Neural cell (in vitro differentiated cells): ENCODE measurements at regions not wholly inside any gene's neighbourhood (a gene's known extent, or its start where the extent isn't known, plus 50 kb on each side); places are given as distances from the start of the nearest gene placed in this dataset.

ENCODE experiments used
- H2AFZ ChIP-seq: fragments of 200-600, 300-800 bp; sonication (generic), shearing (Covaris generic); 2 replicates; pipeline ENCODE4 v1.6.0; 2014; ENCODE audit warnings: low read depth, mild to moderate bottlenecking, antibody characterized with exemption, low read length, moderate library complexity
- H3F3A ChIP-seq: fragments of 200-600 bp; shearing (Covaris generic); 2 replicates; pipeline ENCODE4 v1.6.1; 2016; ENCODE audit warnings: mild to moderate bottlenecking, moderate library complexity, mixed read lengths, antibody characterized with exemption, low read length; ENCODE audit not compliant: insufficient read depth, poor library complexity, severe bottlenecking
- H3K27ac ChIP-seq: fragments of 200-600, 300-800 bp; sonication (generic), shearing (Covaris generic); 2 replicates; pipeline ENCODE4 v1.5.1; 2014; ENCODE audit warnings: mild to moderate bottlenecking, low read length, moderate library complexity
- H3K27me3 ChIP-seq: fragments of 300-800, 200-600 bp; sonication (generic), shearing (Covaris generic); 2 replicates; pipeline ENCODE4 v1.6.0; 2014; ENCODE audit warnings: mild to moderate bottlenecking, low read depth, low read length, moderate library complexity; ENCODE audit not compliant: insufficient read depth
- H3K36me3 ChIP-seq: fragments of 300-800, 200-600 bp; sonication (generic), shearing (Covaris generic); 2 replicates; pipeline ENCODE4 v1.5.1; 2014; ENCODE audit warnings: mild to moderate bottlenecking, antibody characterized with exemption, low read length, moderate library complexity; ENCODE audit not compliant: insufficient read depth
- H3K4me2 ChIP-seq: fragments of 300-800, 200-600 bp; sonication (generic), shearing (Covaris generic); 2 replicates; pipeline ENCODE4 v1.6.0; 2014; ENCODE audit warnings: mild to moderate bottlenecking, low read length
- H3K4me3 ChIP-seq: fragments of 300-800, 200-600 bp; sonication (generic), shearing (Covaris generic); 2 replicates; pipeline ENCODE4 v1.5.1; 2014; ENCODE audit warnings: mild to moderate bottlenecking, low read length, moderate library complexity
- H3K79me2 ChIP-seq: fragments of 200-600 bp; shearing (Covaris generic); replicated peaks from 2 replicates; pipeline ENCODE4 v1.6.0; 2014; ENCODE audit warnings: mild to moderate bottlenecking, low read length, moderate library complexity; ENCODE audit not compliant: insufficient read depth
- H3K9ac ChIP-seq: fragments of 300-800, 200-600 bp; sonication (generic), shearing (Covaris generic); 2 replicates; pipeline ENCODE4 v1.6.1; 2016; ENCODE audit warnings: mild to moderate bottlenecking, low read length, mixed read lengths
- H3K9me2 ChIP-seq: fragments of 200-600 bp; shearing (Covaris generic); 2 replicates; pipeline ENCODE4 v1.6.1; 2016; ENCODE audit warnings: mild to moderate bottlenecking, low read length, mixed read lengths; ENCODE audit not compliant: insufficient read depth
- H3K9me3 ChIP-seq: fragments of 200-600, 300-800 bp; sonication (generic), shearing (Covaris generic); 2 replicates; pipeline ENCODE4 v1.6.1; 2016; ENCODE audit warnings: mild to moderate bottlenecking, mixed run types, low read length, moderate library complexity, mixed read lengths
- H4K20me1 ChIP-seq: fragments of 200-600 bp; shearing (Covaris generic); 2 replicates; pipeline ENCODE4 v1.6.1; 2016; ENCODE audit warnings: mild to moderate bottlenecking, mixed run types; ENCODE audit not compliant: insufficient read depth
- EP300 ChIP-seq: fragments of 450-650 bp; conservative IDR thresholded peaks from 2 replicates; pipeline ENCODE4 v1.6.1; 2014; ENCODE audit warnings: antibody characterized with exemption, mild to moderate bottlenecking, moderate library complexity; ENCODE audit not compliant: poor library complexity, severe bottlenecking
- EZH2 ChIP-seq: fragments of 200-600, 300-800 bp; shearing (Covaris generic), sonication (generic); IDR thresholded peaks from 2 replicates; pipeline ENCODE4 v1.6.1; 2014; ENCODE audit warnings: antibody characterized with exemption, low read length, borderline replicate concordance, mild to moderate bottlenecking; ENCODE audit not compliant: insufficient read depth, poor library complexity, severe bottlenecking
- MXI1 ChIP-seq: fragments of 450-650 bp; conservative IDR thresholded peaks from 2 replicates; pipeline ENCODE4 v1.6.1; 2014; ENCODE audit warnings: antibody characterized with exemption, mild to moderate bottlenecking; ENCODE audit not compliant: poor library complexity, severe bottlenecking
- POLR2AphosphoS5 ChIP-seq: IDR thresholded peaks from 2 replicates; pipeline ENCODE4 v1.6.1; 2012
- RAD21 ChIP-seq: fragments of 450-650 bp; conservative IDR thresholded peaks from 2 replicates; pipeline ENCODE4 v1.6.1; 2014; ENCODE audit warnings: antibody characterized with exemption, mild to moderate bottlenecking, moderate library complexity
- SMC3 ChIP-seq: fragments of 450-650 bp; conservative IDR thresholded peaks from 2 replicates; pipeline ENCODE4 v1.6.1; 2014; ENCODE audit warnings: antibody characterized with exemption, mild to moderate bottlenecking, moderate library complexity; ENCODE audit not compliant: poor library complexity
- TAF1 ChIP-seq: IDR thresholded peaks from 2 replicates; pipeline ENCODE4 v1.6.1; 2012; ENCODE audit warnings: low read depth
- TF ChIP-seq, protein P1 (sequence below): fragments of 450-650 bp; IDR thresholded peaks from 2 replicates; pipeline ENCODE4 v1.5.1; 2014; ENCODE audit warnings: antibody characterized with exemption, mild to moderate bottlenecking, moderate library complexity; ENCODE audit not compliant: poor library complexity, severe bottlenecking
- TF ChIP-seq, protein P2 (sequence below): IDR thresholded peaks from 2 replicates; pipeline ENCODE4 v1.6.1; 2012; ENCODE audit warnings: borderline replicate concordance

DNA sequence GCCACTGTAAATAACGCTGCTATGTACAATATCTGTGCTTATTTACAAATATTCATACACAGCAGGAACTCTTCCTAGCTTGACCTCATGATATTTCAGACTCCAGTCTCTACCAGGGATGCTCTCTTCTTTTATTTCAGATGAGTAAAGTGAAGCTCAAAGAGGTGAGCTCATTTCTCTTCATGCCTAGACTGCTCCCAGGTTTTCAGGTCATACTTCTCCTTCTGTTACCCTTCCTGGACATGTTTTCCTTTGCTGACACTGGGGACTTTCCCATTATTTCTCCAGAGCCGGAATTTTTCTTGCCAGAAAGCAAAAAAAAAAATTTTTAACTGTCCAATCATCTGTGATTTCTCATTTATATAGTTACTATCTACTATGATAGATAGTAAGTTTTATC, 147.2 kb upstream of the DST start:
- TF ChIP-seq EP300 = no peak
- TF ChIP-seq, protein P1, sequence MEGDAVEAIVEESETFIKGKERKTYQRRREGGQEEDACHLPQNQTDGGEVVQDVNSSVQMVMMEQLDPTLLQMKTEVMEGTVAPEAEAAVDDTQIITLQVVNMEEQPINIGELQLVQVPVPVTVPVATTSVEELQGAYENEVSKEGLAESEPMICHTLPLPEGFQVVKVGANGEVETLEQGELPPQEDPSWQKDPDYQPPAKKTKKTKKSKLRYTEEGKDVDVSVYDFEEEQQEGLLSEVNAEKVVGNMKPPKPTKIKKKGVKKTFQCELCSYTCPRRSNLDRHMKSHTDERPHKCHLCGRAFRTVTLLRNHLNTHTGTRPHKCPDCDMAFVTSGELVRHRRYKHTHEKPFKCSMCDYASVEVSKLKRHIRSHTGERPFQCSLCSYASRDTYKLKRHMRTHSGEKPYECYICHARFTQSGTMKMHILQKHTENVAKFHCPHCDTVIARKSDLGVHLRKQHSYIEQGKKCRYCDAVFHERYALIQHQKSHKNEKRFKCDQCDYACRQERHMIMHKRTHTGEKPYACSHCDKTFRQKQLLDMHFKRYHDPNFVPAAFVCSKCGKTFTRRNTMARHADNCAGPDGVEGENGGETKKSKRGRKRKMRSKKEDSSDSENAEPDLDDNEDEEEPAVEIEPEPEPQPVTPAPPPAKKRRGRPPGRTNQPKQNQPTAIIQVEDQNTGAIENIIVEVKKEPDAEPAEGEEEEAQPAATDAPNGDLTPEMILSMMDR = no peak
- no peak for TF ChIP-seq RAD21

DNA sequence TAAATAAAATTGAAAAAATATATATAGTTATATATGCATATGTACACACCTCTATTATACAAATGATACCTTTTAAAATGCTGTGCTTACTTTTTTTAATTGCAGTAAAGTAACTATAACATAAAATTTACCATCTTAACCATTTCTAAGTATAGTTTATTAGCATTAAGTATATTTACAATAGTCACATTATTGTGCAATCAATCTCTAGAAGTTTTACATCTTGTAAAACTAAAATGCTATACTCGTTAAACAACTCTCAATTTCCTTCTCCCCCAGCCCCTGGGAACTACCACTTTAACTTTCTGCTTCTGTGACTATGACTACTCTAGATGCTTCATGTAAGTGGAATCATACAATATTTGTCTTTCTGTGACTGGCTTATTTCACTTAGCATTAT, 146.7 kb upstream of the DST start:
- TF ChIP-seq EP300 (no peak), TAF1 (no peak), POLR2AphosphoS5 (no peak), RAD21 (no peak), MXI1 (no peak), EZH2 (no peak), SMC3 (no peak)
- TF ChIP-seq, protein P2, sequence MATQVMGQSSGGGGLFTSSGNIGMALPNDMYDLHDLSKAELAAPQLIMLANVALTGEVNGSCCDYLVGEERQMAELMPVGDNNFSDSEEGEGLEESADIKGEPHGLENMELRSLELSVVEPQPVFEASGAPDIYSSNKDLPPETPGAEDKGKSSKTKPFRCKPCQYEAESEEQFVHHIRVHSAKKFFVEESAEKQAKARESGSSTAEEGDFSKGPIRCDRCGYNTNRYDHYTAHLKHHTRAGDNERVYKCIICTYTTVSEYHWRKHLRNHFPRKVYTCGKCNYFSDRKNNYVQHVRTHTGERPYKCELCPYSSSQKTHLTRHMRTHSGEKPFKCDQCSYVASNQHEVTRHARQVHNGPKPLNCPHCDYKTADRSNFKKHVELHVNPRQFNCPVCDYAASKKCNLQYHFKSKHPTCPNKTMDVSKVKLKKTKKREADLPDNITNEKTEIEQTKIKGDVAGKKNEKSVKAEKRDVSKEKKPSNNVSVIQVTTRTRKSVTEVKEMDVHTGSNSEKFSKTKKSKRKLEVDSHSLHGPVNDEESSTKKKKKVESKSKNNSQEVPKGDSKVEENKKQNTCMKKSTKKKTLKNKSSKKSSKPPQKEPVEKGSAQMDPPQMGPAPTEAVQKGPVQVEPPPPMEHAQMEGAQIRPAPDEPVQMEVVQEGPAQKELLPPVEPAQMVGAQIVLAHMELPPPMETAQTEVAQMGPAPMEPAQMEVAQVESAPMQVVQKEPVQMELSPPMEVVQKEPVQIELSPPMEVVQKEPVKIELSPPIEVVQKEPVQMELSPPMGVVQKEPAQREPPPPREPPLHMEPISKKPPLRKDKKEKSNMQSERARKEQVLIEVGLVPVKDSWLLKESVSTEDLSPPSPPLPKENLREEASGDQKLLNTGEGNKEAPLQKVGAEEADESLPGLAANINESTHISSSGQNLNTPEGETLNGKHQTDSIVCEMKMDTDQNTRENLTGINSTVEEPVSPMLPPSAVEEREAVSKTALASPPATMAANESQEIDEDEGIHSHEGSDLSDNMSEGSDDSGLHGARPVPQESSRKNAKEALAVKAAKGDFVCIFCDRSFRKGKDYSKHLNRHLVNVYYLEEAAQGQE = no peak
- TF ChIP-seq, protein P1 = no peak
- Histone ChIP-seq H3F3A (no peaks in the 10 kb centered on the region), H2AFZ (no peak overlapping the region), H3K9me3 (no peaks in the 10 kb centered on the region), H3K4me3 (no peak overlapping the region), H4K20me1 (no peaks in the 10 kb centered on the region), H3K9ac (no peak overlapping the region), H3K27ac (no peak overlapping the region), H3K79me2 (peaks cover 19% of the 10 kb centered on the region), H3K9me2 (no peaks in the 10 kb centered on the region), H3K4me2 (no peak overlapping the region), H3K36me3 (no peaks in the 10 kb centered on the region), H3K27me3 (no peaks in the 10 kb centered on the region)

More for the DNA sequence above, 147.2 kb upstream of the DST start:
- H3K9ac ChIP-seq = no peak overlapping the region
- no peaks in the 10 kb centered on the region for H3K9me3 ChIP-seq
- H2AFZ ChIP-seq = no peak overlapping the region
- H3K4me2 ChIP-seq = no peak overlapping the region
- peaks cover 24% of the 10 kb centered on the region for H3K79me2 ChIP-seq
- H3K27me3 ChIP-seq = no peaks in the 10 kb centered on the region
- H3K36me3 ChIP-seq = no peaks in the 10 kb centered on the region
- no peaks in the 10 kb centered on the region for H3K9me2 ChIP-seq
- H3F3A ChIP-seq = no peaks in the 10 kb centered on the region
- H4K20me1 ChIP-seq = no peaks in the 10 kb centered on the region
- no peak overlapping the region for H3K4me3 ChIP-seq
- no peak overlapping the region for H3K27ac ChIP-seq
